Activated CD4-positive, alpha-beta T cell treated with anti-CD3 and anti-CD28 coated beads, Interleukin-2, amount 10 ng/mL, durations not matched to agents 7 days and 5 days (primary cell): ENCODE measurements at regions not wholly inside any gene's neighbourhood (a gene's known extent, or its start where the extent isn't known, plus 50 kb on each side); places are given as distances from the start of the nearest gene placed in this dataset.
"Not testable (repeated sequence)": the region's sequence is repeated elsewhere in the genome, so short reads cannot be mapped to it uniquely, and the experiment has no call there.

Source experiments
- CTCF ChIA-PET: fragments of 350-600 bp; sonication (Branson Sonifier 250); formaldehyde crosslinking; loops from one replicate; lab custom pipeline; 2021; ENCODE audit warnings: antibody characterized with exemption; lab: Charles Lee
- POLR2A ChIA-PET: fragments of 350-600 bp; sonication (Branson Sonifier 250); formaldehyde crosslinking; loops from one replicate; lab custom pipeline; 2021; ENCODE audit warnings: antibody characterized with exemption; lab: Charles Lee
- DNase-seq: peaks from one replicate; pipeline ENCODE4 v3.0.0-alpha.2; 2020
- H3K27ac Mint-ChIP-seq: one replicate; pipeline ENCODE4 v1.8.0; 2021; ENCODE audit warnings: mild to moderate bottlenecking, moderate library complexity, mixed read lengths
- H3K27me3 Mint-ChIP-seq: one replicate; pipeline ENCODE4 v1.8.0; 2021; ENCODE audit warnings: mixed read lengths
- H3K36me3 Mint-ChIP-seq: one replicate; pipeline ENCODE4 v1.8.0; 2021; ENCODE audit warnings: low read depth, mixed read lengths
- H3K4me1 Mint-ChIP-seq: one replicate; pipeline ENCODE4 v1.8.0; 2021; ENCODE audit warnings: mixed read lengths
- H3K4me3 Mint-ChIP-seq: one replicate; pipeline ENCODE4 v1.8.0; 2021; ENCODE audit warnings: mild to moderate bottlenecking, moderate library complexity, mixed read lengths
- H3K9me3 Mint-ChIP-seq: one replicate; pipeline ENCODE4 v1.8.0; 2021; ENCODE audit warnings: mixed read lengths

GRCh38 chr16:88325087-88325750, 57.5 kb upstream of the ZNF469 start:
- H3K9me3 Mint-ChIP-seq: no peaks in the 10 kb centered on the region
- no peak overlapping the region for H3K4me3 Mint-ChIP-seq
- H3K4me1 Mint-ChIP-seq: no peaks in the 10 kb centered on the region
- no peak overlapping the region for H3K27ac Mint-ChIP-seq
- H3K27me3 Mint-ChIP-seq: no peaks in the 10 kb centered on the region
- DNase-seq: no peak
- POLR2A ChIA-PET: no interaction called here
- no peaks in the 10 kb centered on the region for H3K36me3 Mint-ChIP-seq
- CTCF ChIA-PET: no interaction called here

GRCh38 chr16:88325976-88326375, 56.8 kb upstream of the ZNF469 start:
- ChIA-PET POLR2A (no interaction called here), CTCF (no interaction called here)
- Mint-ChIP-seq H3K27me3 (no peaks in the 10 kb centered on the region), H3K36me3 (no peaks in the 10 kb centered on the region), H3K4me3 (no peak overlapping the region), H3K4me1 (no peaks in the 10 kb centered on the region), H3K27ac (no peak overlapping the region), H3K9me3 (no peaks in the 10 kb centered on the region)
- no peak for DNase-seq

GRCh38 chr16:88326611-88327485, 55.9 kb upstream of the ZNF469 start:
- no peak overlapping the region for H3K4me3 Mint-ChIP-seq
- H3K36me3 Mint-ChIP-seq: no peaks in the 10 kb centered on the region
- no peaks in the 10 kb centered on the region for H3K4me1 Mint-ChIP-seq
- no peaks in the 10 kb centered on the region for H3K27me3 Mint-ChIP-seq
- H3K27ac Mint-ChIP-seq: no peak overlapping the region
- CTCF ChIA-PET: no interaction called here
- DNase-seq: no peak
- no peaks in the 10 kb centered on the region for H3K9me3 Mint-ChIP-seq
- POLR2A ChIA-PET: no interaction called here

- Mint-ChIP-seq H3K4me3 (no peak overlapping the region), H3K27me3 (no peaks in the 10 kb centered on the region), H3K36me3 (no peaks in the 10 kb centered on the region), H3K27ac (no peak overlapping the region), H3K4me1 (no peaks in the 10 kb centered on the region), H3K9me3 (no peaks in the 10 kb centered on the region)
- ChIA-PET POLR2A (no interaction called here), CTCF (no interaction called here)
- DNase-seq: no peak
These were observed 55.0 kb upstream of the ZNF469 start for GRCh38 chr16:88327561-88328312.

- Mint-ChIP-seq H3K27ac (no peak overlapping the region), H3K27me3 (no peaks in the 10 kb centered on the region), H3K9me3 (no peaks in the 10 kb centered on the region), H3K4me3 (no peak overlapping the region), H3K4me1 (peaks cover under 1% of the 10 kb centered on the region), H3K36me3 (no peaks in the 10 kb centered on the region)
- ChIA-PET CTCF (no interaction called here), POLR2A (no interaction called here)
- DNase-seq: no peak
These were observed 54.3 kb upstream of the ZNF469 start for GRCh38 chr16:88328313-88328980.

GRCh38 chr16:88329726-88330700, 52.7 kb upstream of the ZNF469 start:
- DNase-seq: no peak
- CTCF ChIA-PET: interaction anchor here (1.0 kb wide), 1 partner anchor 15 kb away, joined by 4 read pairs; no protein-coding TSS in a partner anchor
- Mint-ChIP-seq H3K4me3 (no peak overlapping the region), H3K9me3 (peaks cover 3% of the 10 kb centered on the region), H3K27me3 (no peaks in the 10 kb centered on the region), H3K36me3 (no peaks in the 10 kb centered on the region), H3K27ac (no peak overlapping the region), H3K4me1 (peaks cover 4% of the 10 kb centered on the region)
- POLR2A ChIA-PET: no interaction called here

- Mint-ChIP-seq H3K4me1 (peaks cover 4% of the 10 kb centered on the region), H3K27ac (no peak overlapping the region), H3K4me3 (no peak overlapping the region), H3K36me3 (no peaks in the 10 kb centered on the region), H3K27me3 (no peaks in the 10 kb centered on the region), H3K9me3 (peaks cover 8% of the 10 kb centered on the region)
- POLR2A ChIA-PET: no interaction called here
- DNase-seq: no peak
- CTCF ChIA-PET: interaction anchor here (1.0 kb wide), 1 partner anchor 14 kb away, joined by 4 read pairs; no protein-coding TSS in a partner anchor
These were observed 51.5 kb upstream of the ZNF469 start for GRCh38 chr16:88330971-88331890.

GRCh38 chr16:88331989-88332920, 50.5 kb upstream of the ZNF469 start:
- no peak for DNase-seq
- ChIA-PET POLR2A (no interaction called here), CTCF (no interaction called here)
- Mint-ChIP-seq H3K27ac (no peak overlapping the region), H3K36me3 (no peaks in the 10 kb centered on the region), H3K4me3 (no peak overlapping the region), H3K9me3 (peaks cover 12% of the 10 kb centered on the region), H3K4me1 (peaks cover 4% of the 10 kb centered on the region), H3K27me3 (no peaks in the 10 kb centered on the region)

GRCh38 chr16:88332921-88333825, 49.6 kb upstream of the ZNF469 start:
- H3K4me3 Mint-ChIP-seq, H3K36me3 Mint-ChIP-seq, POLR2A ChIA-PET, H3K27me3 Mint-ChIP-seq, H3K27ac Mint-ChIP-seq, CTCF ChIA-PET, DNase-seq, H3K4me1 Mint-ChIP-seq: not testable (repeated sequence)
- peaks cover 12% of the 10 kb centered on the region for H3K9me3 Mint-ChIP-seq
